ENCODE measurements at regions not wholly inside any gene's neighbourhood (a gene's known extent, or its start where the extent isn't known, plus 50 kb on each side); places are given as distances from the start of the nearest gene placed in this dataset.

DNA sequence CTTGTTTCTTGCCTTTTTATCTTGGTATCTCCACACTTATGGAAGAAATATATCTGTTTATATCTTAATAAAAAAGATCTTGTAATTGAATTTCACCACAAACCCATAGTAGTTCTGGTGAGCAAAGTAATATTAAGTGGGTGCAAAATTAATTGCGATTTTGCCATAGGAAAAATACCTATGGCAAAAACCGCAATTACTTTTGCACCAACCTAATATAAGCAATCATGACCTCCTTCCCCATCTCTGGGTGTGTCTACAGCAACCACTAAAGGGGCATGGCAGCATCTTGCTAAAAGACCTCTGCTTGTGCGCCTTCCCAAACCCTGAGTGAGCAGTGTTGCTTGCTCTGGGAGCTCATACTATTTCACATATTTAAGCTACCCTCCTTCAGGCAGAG lies 124.2 kb upstream of the GUCY1A1 start:
- Histone ChIP-seq H2AK5ac (ENCODE audit: low read depth, low read length) (no peak overlapping the region), H3K14ac (ENCODE audit: insufficient read length) (no peak overlapping the region), H3K27ac (ENCODE audit: low read depth, low read length) (no peak overlapping the region), H3K23me2 (ENCODE audit: low read depth, low read length) (no peaks in the 10 kb centered on the region), H4K5ac (ENCODE audit: insufficient read length, low read depth, low read length) (no peak overlapping the region), H3K4me1 (replicated peaks in 1 of 4; ENCODE audit: control insufficient read depth in 3 of 4, insufficient read depth in 4 of 4, low read length in 3 of 4) (no peaks in the 10 kb centered on the region), H2BK12ac (ENCODE audit: low read depth, low read length) (no peak overlapping the region), H3K79me2 (ENCODE audit: control insufficient read depth in 1 of 2, insufficient read depth in 2 of 2, low read length in 2 of 2) (no peaks in the 10 kb centered on the region), H3K9me3 (ENCODE audit: insufficient read depth in 2 of 2, low read depth in 1 of 2, low read length in 1 of 2) (peaks cover 11 to 12% of the 10 kb centered on the region in 2 experiments; a peak in 3 of 4 replicates), H3K27me3 (replicated peaks in 1 of 4; ENCODE audit: control insufficient read depth in 3 of 4, extremely low read depth in 1 of 4, insufficient read depth in 3 of 4, low read length in 3 of 4) (no peaks in the 10 kb centered on the region), H2BK15ac (ENCODE audit: low read length) (no peak overlapping the region), H3K23ac (ENCODE audit: insufficient read length) (no peak overlapping the region), H4K91ac (replicated peaks; ENCODE audit: insufficient read length, low read length) (no peak overlapping the region), H2AFZ (ENCODE audit: low read length) (no peak overlapping the region), H3K18ac (ENCODE audit: extremely low read depth, low read length) (no peak overlapping the region), H4K20me1 (replicated peaks in 1 of 2; ENCODE audit: control insufficient read depth in 1 of 2, insufficient read depth in 2 of 2, low read length in 2 of 2) (no peaks in the 10 kb centered on the region), H4K8ac (ENCODE audit: extremely low read depth, insufficient read depth, low read length) (no peak overlapping the region), H3K4me3 (ENCODE audit: extremely low read depth in 1 of 4, insufficient read depth in 2 of 4, low read depth in 3 of 4, low read length in 4 of 4) (no peak overlapping the region), H3K56ac (replicated peaks; ENCODE audit: insufficient read length, low read depth, low read length) (no peak overlapping the region), H3K4ac (replicated peaks; ENCODE audit: insufficient read length, low read depth, low read length) (no peak overlapping the region), H2BK20ac (ENCODE audit: low read length) (no peak overlapping the region), H3K36me3 (ENCODE audit: control insufficient read depth in 2 of 4, insufficient read depth in 4 of 4, low read length in 3 of 4) (no peaks in the 10 kb centered on the region), H2BK5ac (ENCODE audit: low read depth, low read length) (no peak overlapping the region), H3K9ac (replicated peaks in 1 of 4; ENCODE audit: extremely low read depth in 1 of 4, low read depth in 3 of 4, low read length in 3 of 4) (no peak overlapping the region), H3K4me2 (ENCODE audit: insufficient read depth in 1 of 2, low read depth in 2 of 2, low read length in 2 of 2) (no peak overlapping the region), H2BK120ac (replicated peaks; ENCODE audit: low read depth, low read length) (no peak overlapping the region), H3K79me1 (ENCODE audit: low read depth, low read length) (no peaks in the 10 kb centered on the region)
- ChIA-PET POLR2A (ENCODE audit: partially characterized antibody) (no interaction called here), CTCF (ENCODE audit: partially characterized antibody) (no interaction called here)
- DNase-seq (ENCODE audit: low read depth in 1 of 2, low spot score in 2 of 2) (no peak), FAIRE-seq (no peak)
- WGBS, 2 experiments (ENCODE audit: extremely low coverage in 1 of 2, insufficient coverage in 1 of 2, insufficient read length in 1 of 2, insufficient replicate concordance in 2 of 2, low coverage in 1 of 2, low lambda C conversion rate in 2 of 2, missing lambda C conversion rate in 1 of 2), result 93% methylated on average over 3 of the region's 3 CpGs; no CpG with 5 or more reads in 1 of the 2 experiments
- TF ChIP-seq, protein P1, sequence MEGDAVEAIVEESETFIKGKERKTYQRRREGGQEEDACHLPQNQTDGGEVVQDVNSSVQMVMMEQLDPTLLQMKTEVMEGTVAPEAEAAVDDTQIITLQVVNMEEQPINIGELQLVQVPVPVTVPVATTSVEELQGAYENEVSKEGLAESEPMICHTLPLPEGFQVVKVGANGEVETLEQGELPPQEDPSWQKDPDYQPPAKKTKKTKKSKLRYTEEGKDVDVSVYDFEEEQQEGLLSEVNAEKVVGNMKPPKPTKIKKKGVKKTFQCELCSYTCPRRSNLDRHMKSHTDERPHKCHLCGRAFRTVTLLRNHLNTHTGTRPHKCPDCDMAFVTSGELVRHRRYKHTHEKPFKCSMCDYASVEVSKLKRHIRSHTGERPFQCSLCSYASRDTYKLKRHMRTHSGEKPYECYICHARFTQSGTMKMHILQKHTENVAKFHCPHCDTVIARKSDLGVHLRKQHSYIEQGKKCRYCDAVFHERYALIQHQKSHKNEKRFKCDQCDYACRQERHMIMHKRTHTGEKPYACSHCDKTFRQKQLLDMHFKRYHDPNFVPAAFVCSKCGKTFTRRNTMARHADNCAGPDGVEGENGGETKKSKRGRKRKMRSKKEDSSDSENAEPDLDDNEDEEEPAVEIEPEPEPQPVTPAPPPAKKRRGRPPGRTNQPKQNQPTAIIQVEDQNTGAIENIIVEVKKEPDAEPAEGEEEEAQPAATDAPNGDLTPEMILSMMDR (IDR thresholded peaks at IDR 0.05; ENCODE audit: control extremely low read depth in 1 of 3, insufficient read depth in 1 of 3, low read depth in 1 of 3, low read length in 3 of 3), result no peak
- TF ChIP-seq POU5F1 (IDR thresholded peaks at IDR 0.05; ENCODE audit: low read depth, low read length) (no peak), RAD21 (IDR thresholded peaks at IDR 0.05 in 1 of 2, conservative IDR thresholded peaks at IDR 0.05 in 1 of 2; ENCODE audit: low read depth in 2 of 2, low read length in 2 of 2) (no peak), CHD1 (IDR thresholded peaks at IDR 0.05; ENCODE audit: low read depth, low read length) (no peak), SP2 (IDR thresholded peaks at IDR 0.05; ENCODE audit: low read length) (no peak), NRF1 (IDR thresholded peaks at IDR 0.05; ENCODE audit: low read depth, low read length) (no peak), RBBP5 (IDR thresholded peaks at IDR 0.05; ENCODE audit: borderline replicate concordance, low read depth, low read length) (no peak), BRCA1 (IDR thresholded peaks at IDR 0.05; ENCODE audit: low read depth, low read length) (no peak), JUN (IDR thresholded peaks at IDR 0.05; ENCODE audit: low read depth, low read length) (no peak), HDAC6 (IDR thresholded peaks at IDR 0.05; ENCODE audit: low read depth, low read length) (no peak)
- TF ChIP-seq, protein P2, sequence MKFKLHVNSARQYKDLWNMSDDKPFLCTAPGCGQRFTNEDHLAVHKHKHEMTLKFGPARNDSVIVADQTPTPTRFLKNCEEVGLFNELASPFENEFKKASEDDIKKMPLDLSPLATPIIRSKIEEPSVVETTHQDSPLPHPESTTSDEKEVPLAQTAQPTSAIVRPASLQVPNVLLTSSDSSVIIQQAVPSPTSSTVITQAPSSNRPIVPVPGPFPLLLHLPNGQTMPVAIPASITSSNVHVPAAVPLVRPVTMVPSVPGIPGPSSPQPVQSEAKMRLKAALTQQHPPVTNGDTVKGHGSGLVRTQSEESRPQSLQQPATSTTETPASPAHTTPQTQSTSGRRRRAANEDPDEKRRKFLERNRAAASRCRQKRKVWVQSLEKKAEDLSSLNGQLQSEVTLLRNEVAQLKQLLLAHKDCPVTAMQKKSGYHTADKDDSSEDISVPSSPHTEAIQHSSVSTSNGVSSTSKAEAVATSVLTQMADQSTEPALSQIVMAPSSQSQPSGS (IDR thresholded peaks at IDR 0.05; ENCODE audit: low read length), result no peak

Data from H1 (cell line).